HCT116 (cell line): ENCODE measurements at regions not wholly inside any gene's neighbourhood (a gene's known extent, or its start where the extent isn't known, plus 50 kb on each side); places are given as distances from the start of the nearest gene placed in this dataset.

Source experiments
- ATAC-seq: fragments of 200-7000 bp; cut with Tn5 transposase; 2 replicates; pipeline ENCODE4 v1.9.1; 2020; ENCODE audit warnings: mild to moderate bottlenecking, moderate library complexity
- BruUV-seq: library from RNA; stranded (reverse); fragments of 400-500 nt; replicated peaks from 2 replicates; lab custom pipeline; 2021; lab: Mats Ljungman, UMichigan
- CTCF ChIA-PET: fragments of 300-600 bp; sonication (Branson Sonifier 250); formaldehyde crosslinking; loops from one replicate; lab custom pipeline; 2021; ENCODE audit warnings: antibody characterized with exemption; lab: Charles Lee
- POLR2A ChIA-PET: fragments of 300-600, 350-600 bp; sonication (Branson Sonifier 250); formaldehyde crosslinking; loops from one replicate; lab custom pipeline; 2021; ENCODE audit warnings: antibody characterized with exemption; lab: Charles Lee
- RAD21 ChIA-PET, 2 experiments: fragments of 300-600 bp; sonication (Branson Sonifier 250); formaldehyde crosslinking; loops; one replicate each; lab custom pipeline; 2023; ENCODE audit warnings: low total read pairs in 2 of 2; ENCODE audit not compliant: uncharacterized antibody in 2 of 2, unreplicated experiment in 2 of 2, low non-redundant PET in 1 of 2; lab: Charles Lee
- DNase-seq: peaks from one replicate; pipeline ENCODE4 v3.0.0-alpha.2; 2010; ENCODE audit warnings: low read depth, low spot score
- H2AFZ ChIP-seq: fragments of 200-600 bp; shearing (Covaris generic), sonication (generic); 2 replicates; pipeline ENCODE4 v1.6.1; 2017; ENCODE audit warnings: low read depth, mixed run types, mixed read lengths, antibody characterized with exemption, low read length; ENCODE audit not compliant: poor library complexity, severe bottlenecking
- H3K27ac ChIP-seq: 2 replicates; pipeline ENCODE4 v1.5.1; 2012; ENCODE audit warnings: low read depth, low read length
- H3K27me3 ChIP-seq: fragments of 200-600 bp; sonication (generic); 2 replicates; pipeline ENCODE4 v1.6.1; 2016; ENCODE audit warnings: mixed run types, low read length, mixed read lengths; ENCODE audit not compliant: insufficient read depth
- H3K36me3 ChIP-seq, 2 experiments: fragments of 200-500 bp in 1 of 2; fragments of 200-600 bp in 1 of 2; sonication (Bioruptor generic) in 1 of 2; sonication (generic) in 1 of 2; 2 replicates each; pipeline versions ENCODE4 v1.5.1 to v1.6.1; 2014 to 2016; ENCODE audit warnings: low read length in 2 of 2, inconsistent platforms in 1 of 2, mixed read lengths in 1 of 2, mixed run types in 1 of 2; ENCODE audit not compliant: insufficient read depth in 2 of 2, control insufficient read depth in 1 of 2
- H3K4me1 ChIP-seq, 2 experiments: fragments of 200-600 bp in 1 of 2; sonication (generic) in 1 of 2; 2 replicates each; pipeline versions ENCODE4 v1.5.1 to v1.6.1; 2012 to 2017; ENCODE audit warnings: low read length in 2 of 2, inconsistent platforms in 1 of 2, mild to moderate bottlenecking in 1 of 2, mixed read lengths in 1 of 2, mixed run types in 1 of 2, moderate library complexity in 1 of 2; ENCODE audit not compliant: insufficient read depth in 2 of 2, control insufficient read depth in 1 of 2
- H3K4me2 ChIP-seq: fragments of 200-600 bp; sonication (generic); 2 replicates; pipeline ENCODE4 v1.6.1; 2017; ENCODE audit warnings: mixed run types, low read length, mixed read lengths
- H3K4me3 ChIP-seq, 2 experiments: fragments of 200-600 bp in 1 of 2; sonication (generic) in 1 of 2; replicated peaks in 1 of 2; 2 replicates each; pipeline ENCODE4 v1.5.1; 2011 to 2016; ENCODE audit warnings: low read length in 2 of 2, control low read depth in 1 of 2, low read depth in 1 of 2, mild to moderate bottlenecking in 1 of 2, mixed read lengths in 1 of 2, mixed run types in 1 of 2
- H3K79me2 ChIP-seq: fragments of 200-600 bp; sonication (generic); 2 replicates; pipeline ENCODE4 v1.6.1; 2017; ENCODE audit warnings: mild to moderate bottlenecking, mixed run types, low read length, moderate library complexity, mixed read lengths; ENCODE audit not compliant: insufficient read depth
- H3K9ac ChIP-seq: fragments of 200-600 bp; sonication (generic); 2 replicates; pipeline ENCODE4 v1.6.1; 2016; ENCODE audit warnings: low read length, mixed read lengths
- H3K9me2 ChIP-seq: fragments of 200-600 bp; sonication (generic), shearing (Covaris generic); 2 replicates; pipeline ENCODE4 v1.6.1; 2017; ENCODE audit warnings: mixed run types, mild to moderate bottlenecking, moderate library complexity; ENCODE audit not compliant: insufficient read depth
- H3K9me3 ChIP-seq, 2 experiments: fragments of 200-500 bp in 1 of 2; fragments of 200-600 bp in 1 of 2; sonication (Bioruptor generic) in 1 of 2; sonication (generic) in 1 of 2; 2 replicates each; pipeline ENCODE4 v1.6.1; 2014 to 2017; ENCODE audit warnings: low read length in 2 of 2, mixed read lengths in 2 of 2, inconsistent platforms in 1 of 2, low read depth in 1 of 2, mild to moderate bottlenecking in 1 of 2, mixed run types in 1 of 2, moderate library complexity in 1 of 2; ENCODE audit not compliant: control insufficient read depth in 1 of 2, insufficient read depth in 1 of 2
- H4K20me1 ChIP-seq: fragments of 200-600 bp; sonication (generic), shearing (Covaris generic); 2 replicates; pipeline ENCODE4 v1.6.1; 2017; ENCODE audit warnings: mixed run types, mild to moderate bottlenecking, moderate library complexity; ENCODE audit not compliant: insufficient read depth
- CBX3 ChIP-seq: IDR thresholded peaks from 2 replicates; pipeline ENCODE4 v1.6.1; 2012; ENCODE audit warnings: low read depth
- CEBPB ChIP-seq: IDR thresholded peaks from 2 replicates; pipeline ENCODE4 v1.6.1; 2012; ENCODE audit warnings: low read depth
- EGR1 ChIP-seq: IDR thresholded peaks from 2 replicates; pipeline ENCODE4 v1.6.1; 2012; ENCODE audit warnings: low read depth
- ELF1 ChIP-seq: IDR thresholded peaks from 2 replicates; pipeline ENCODE4 v1.6.1; 2012; ENCODE audit warnings: low read depth, borderline replicate concordance
- EZH2 ChIP-seq: fragments of 200-600 bp; sonication (generic); IDR thresholded peaks from 2 replicates; pipeline ENCODE4 v1.6.1; 2017; ENCODE audit warnings: antibody characterized with exemption, mixed run types
- FOSL1 ChIP-seq: IDR thresholded peaks from 2 replicates; pipeline ENCODE4 v1.6.1; 2012; ENCODE audit warnings: low read depth
- POLR2A ChIP-seq: IDR thresholded peaks from 2 replicates; pipeline ENCODE4 v1.7.0; 2011; ENCODE audit warnings: borderline replicate concordance; ENCODE audit not compliant: insufficient read depth, insufficient read length; ENCODE audit errors: extremely low read depth
- POLR2AphosphoS5 ChIP-seq: IDR thresholded peaks from 2 replicates; pipeline ENCODE4 v1.6.1; 2011; ENCODE audit warnings: mild to moderate bottlenecking, low read depth, low read length, moderate library complexity
- SIN3A ChIP-seq: IDR thresholded peaks from 2 replicates; pipeline ENCODE4 v1.6.1; 2012; ENCODE audit warnings: low read depth
- SP1 ChIP-seq: IDR thresholded peaks from 2 replicates; pipeline ENCODE4 v1.6.1; 2012; ENCODE audit warnings: low read depth
- SRF ChIP-seq: IDR thresholded peaks from 2 replicates; pipeline ENCODE4 v1.6.1; 2012; ENCODE audit warnings: low read depth
- TCF7L2 ChIP-seq: IDR thresholded peaks from 2 replicates; pipeline ENCODE4 v1.7.0; 2011; ENCODE audit warnings: borderline replicate concordance, inconsistent platforms; ENCODE audit not compliant: insufficient read depth, insufficient read length; ENCODE audit errors: extremely low read depth
- ZFX ChIP-seq: fragments of 450-650 bp; IDR thresholded peaks from 2 replicates; pipeline ENCODE4 v1.6.1; 2017
- ZNF274 ChIP-seq: fragments of 200-500 bp; sonication (Bioruptor generic); IDR thresholded peaks from 2 replicates; pipeline ENCODE4 v1.6.1; 2014; ENCODE audit warnings: mild to moderate bottlenecking, low read depth, low read length, inconsistent platforms
- intact Hi-C: fragments of 100-400 bp; cut with micrococcal nuclease; formaldehyde crosslinking; loops from 2 replicates; pipeline ENCODE4 v1.10.0; 2022
- TF ChIP-seq, protein P1 (sequence below): IDR thresholded peaks from 2 replicates; pipeline ENCODE4 v1.6.1; 2012
- TF ChIP-seq, protein P2 (sequence below): IDR thresholded peaks from 2 replicates; pipeline ENCODE4 v1.6.1; 2012
- TF ChIP-seq, protein P3 (sequence below): IDR thresholded peaks from 2 replicates; pipeline ENCODE4 v1.6.1; 2012; ENCODE audit warnings: low read depth
- TF ChIP-seq, protein P4 (sequence below): IDR thresholded peaks from 2 replicates; pipeline ENCODE4 v1.6.1; 2011; ENCODE audit warnings: mild to moderate bottlenecking, low read length, moderate library complexity; ENCODE audit not compliant: insufficient replicate concordance; ENCODE audit errors: extremely low read depth

DNA sequence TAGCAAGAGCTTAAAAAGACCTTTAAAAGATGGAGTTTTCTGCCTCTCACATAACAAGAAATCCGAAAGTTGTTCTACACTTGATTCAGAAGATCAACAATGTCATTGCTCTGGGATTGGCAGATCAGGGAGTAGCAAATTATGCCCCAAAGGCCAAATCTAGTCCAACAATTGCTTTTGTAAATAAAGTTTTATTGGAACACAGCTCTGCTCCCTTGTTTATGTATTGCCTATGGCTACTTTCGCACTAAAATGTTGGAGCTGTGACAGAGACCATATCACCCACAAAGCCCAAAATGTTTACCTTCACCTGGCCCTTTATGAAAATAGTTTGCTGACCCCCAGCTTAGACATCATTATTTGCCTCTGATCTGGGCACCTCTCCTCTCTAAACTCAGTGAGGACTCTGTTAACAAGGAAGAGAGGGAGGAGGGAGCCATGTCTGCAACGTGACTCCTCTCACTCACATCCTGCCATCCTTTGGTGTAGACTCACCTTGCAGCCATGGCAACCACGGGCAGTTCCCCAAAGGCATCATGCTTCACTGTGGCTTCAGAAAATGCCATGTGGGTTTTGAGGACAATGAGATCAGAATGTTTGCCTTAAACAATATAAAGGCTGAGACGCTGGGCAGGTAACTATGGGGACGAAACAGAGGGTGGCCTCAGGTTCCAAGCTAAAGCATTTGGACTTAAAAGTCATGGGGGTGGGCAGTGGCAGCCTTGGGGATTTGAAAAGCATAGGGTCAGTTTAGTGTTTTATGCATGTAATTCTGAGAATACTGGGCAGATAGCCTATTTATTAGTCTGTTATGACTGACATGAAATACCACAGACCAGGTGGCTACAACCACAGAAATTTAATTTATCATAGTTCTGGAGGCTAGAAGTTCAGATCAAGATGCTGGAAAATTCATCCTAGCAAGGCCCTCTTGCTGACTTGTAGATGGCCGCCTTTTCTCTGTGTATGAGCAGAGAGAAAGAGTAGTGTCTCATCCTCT is 149.7 kb upstream of the TNFAIP3 start:
- Histone ChIP-seq H3K4me3 (no peak overlapping the region), H3K4me1 (no peaks in the 10 kb centered on the region), H3K9me2 (no peaks in the 10 kb centered on the region), H3K4me2 (no peak overlapping the region), H3K27ac (no peak overlapping the region), H3K9me3 (no peaks in the 10 kb centered on the region), H2AFZ (no peak overlapping the region), H3K9ac (no peak overlapping the region), H3K79me2 (no peaks in the 10 kb centered on the region), H3K27me3 (no peaks in the 10 kb centered on the region), H3K36me3 (no peaks in the 10 kb centered on the region), H4K20me1 (no peaks in the 10 kb centered on the region)
- intact Hi-C loops: no loop called here
- no peak for TF ChIP-seq EZH2
- TF ChIP-seq, protein P1, sequence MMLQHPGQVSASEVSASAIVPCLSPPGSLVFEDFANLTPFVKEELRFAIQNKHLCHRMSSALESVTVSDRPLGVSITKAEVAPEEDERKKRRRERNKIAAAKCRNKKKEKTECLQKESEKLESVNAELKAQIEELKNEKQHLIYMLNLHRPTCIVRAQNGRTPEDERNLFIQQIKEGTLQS: no peak
- no peak for TF ChIP-seq POLR2AphosphoS5
- no peak for TF ChIP-seq EGR1
- TF ChIP-seq, protein P2, sequence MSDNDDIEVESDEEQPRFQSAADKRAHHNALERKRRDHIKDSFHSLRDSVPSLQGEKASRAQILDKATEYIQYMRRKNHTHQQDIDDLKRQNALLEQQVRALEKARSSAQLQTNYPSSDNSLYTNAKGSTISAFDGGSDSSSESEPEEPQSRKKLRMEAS: no peak
- TF ChIP-seq SRF: no peak
- no peak for TF ChIP-seq SIN3A
- TF ChIP-seq POLR2A: no peak
- no peak for TF ChIP-seq ZFX
- TF ChIP-seq FOSL1: no peak
- no peak for TF ChIP-seq CEBPB
- TF ChIP-seq, protein P3, sequence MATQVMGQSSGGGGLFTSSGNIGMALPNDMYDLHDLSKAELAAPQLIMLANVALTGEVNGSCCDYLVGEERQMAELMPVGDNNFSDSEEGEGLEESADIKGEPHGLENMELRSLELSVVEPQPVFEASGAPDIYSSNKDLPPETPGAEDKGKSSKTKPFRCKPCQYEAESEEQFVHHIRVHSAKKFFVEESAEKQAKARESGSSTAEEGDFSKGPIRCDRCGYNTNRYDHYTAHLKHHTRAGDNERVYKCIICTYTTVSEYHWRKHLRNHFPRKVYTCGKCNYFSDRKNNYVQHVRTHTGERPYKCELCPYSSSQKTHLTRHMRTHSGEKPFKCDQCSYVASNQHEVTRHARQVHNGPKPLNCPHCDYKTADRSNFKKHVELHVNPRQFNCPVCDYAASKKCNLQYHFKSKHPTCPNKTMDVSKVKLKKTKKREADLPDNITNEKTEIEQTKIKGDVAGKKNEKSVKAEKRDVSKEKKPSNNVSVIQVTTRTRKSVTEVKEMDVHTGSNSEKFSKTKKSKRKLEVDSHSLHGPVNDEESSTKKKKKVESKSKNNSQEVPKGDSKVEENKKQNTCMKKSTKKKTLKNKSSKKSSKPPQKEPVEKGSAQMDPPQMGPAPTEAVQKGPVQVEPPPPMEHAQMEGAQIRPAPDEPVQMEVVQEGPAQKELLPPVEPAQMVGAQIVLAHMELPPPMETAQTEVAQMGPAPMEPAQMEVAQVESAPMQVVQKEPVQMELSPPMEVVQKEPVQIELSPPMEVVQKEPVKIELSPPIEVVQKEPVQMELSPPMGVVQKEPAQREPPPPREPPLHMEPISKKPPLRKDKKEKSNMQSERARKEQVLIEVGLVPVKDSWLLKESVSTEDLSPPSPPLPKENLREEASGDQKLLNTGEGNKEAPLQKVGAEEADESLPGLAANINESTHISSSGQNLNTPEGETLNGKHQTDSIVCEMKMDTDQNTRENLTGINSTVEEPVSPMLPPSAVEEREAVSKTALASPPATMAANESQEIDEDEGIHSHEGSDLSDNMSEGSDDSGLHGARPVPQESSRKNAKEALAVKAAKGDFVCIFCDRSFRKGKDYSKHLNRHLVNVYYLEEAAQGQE: no peak
- no peak for TF ChIP-seq ZNF274
- no peak for TF ChIP-seq TCF7L2
- no peak for TF ChIP-seq ELF1
- no peak for TF ChIP-seq CBX3
- TF ChIP-seq, protein P4, sequence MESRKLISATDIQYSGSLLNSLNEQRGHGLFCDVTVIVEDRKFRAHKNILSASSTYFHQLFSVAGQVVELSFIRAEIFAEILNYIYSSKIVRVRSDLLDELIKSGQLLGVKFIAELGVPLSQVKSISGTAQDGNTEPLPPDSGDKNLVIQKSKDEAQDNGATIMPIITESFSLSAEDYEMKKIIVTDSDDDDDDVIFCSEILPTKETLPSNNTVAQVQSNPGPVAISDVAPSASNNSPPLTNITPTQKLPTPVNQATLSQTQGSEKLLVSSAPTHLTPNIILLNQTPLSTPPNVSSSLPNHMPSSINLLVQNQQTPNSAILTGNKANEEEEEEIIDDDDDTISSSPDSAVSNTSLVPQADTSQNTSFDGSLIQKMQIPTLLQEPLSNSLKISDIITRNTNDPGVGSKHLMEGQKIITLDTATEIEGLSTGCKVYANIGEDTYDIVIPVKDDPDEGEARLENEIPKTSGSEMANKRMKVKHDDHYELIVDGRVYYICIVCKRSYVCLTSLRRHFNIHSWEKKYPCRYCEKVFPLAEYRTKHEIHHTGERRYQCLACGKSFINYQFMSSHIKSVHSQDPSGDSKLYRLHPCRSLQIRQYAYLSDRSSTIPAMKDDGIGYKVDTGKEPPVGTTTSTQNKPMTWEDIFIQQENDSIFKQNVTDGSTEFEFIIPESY: no peak
- TF ChIP-seq SP1: no peak
- CTCF ChIA-PET: interaction anchor here (1.0 to 1.1 kb wide), 2 partner anchors 13 to 82 kb away, joined by 3 read pairs; no protein-coding TSS in a partner anchor
- DNase-seq (no peak), ATAC-seq (no peak)
- RAD21 ChIA-PET: no interaction called here
- POLR2A ChIA-PET: no interaction called here
- BruUV-seq: no TSS peak
